Nephron progenitor cell (in vitro differentiated cells): ENCODE measurements at regions not wholly inside any gene's neighbourhood (a gene's known extent, or its start where the extent isn't known, plus 50 kb on each side); places are given as distances from the start of the nearest gene placed in this dataset.
"Not testable (repeated sequence)": the region's sequence is repeated elsewhere in the genome, so short reads cannot be mapped to it uniquely, and the experiment has no call there.

Experiments
- DNase-seq: peaks from one replicate; pipeline ENCODE4 v3.0.0; 2021
- H3K27ac Mint-ChIP-seq: 2 replicates; pipeline ENCODE4 v1.8.0; 2021; ENCODE audit warnings: mild to moderate bottlenecking, moderate library complexity, mixed read lengths
- H3K27me3 Mint-ChIP-seq: 2 replicates; pipeline ENCODE4 v1.8.0; 2021; ENCODE audit warnings: mild to moderate bottlenecking, low read depth, mixed read lengths; ENCODE audit not compliant: poor library complexity
- H3K36me3 Mint-ChIP-seq: 2 replicates; pipeline ENCODE4 v1.8.0; 2021; ENCODE audit warnings: low read depth, mixed read lengths
- H3K4me1 Mint-ChIP-seq: 2 replicates; pipeline ENCODE4 v1.8.0; 2021; ENCODE audit warnings: mixed read lengths
- H3K4me3 Mint-ChIP-seq: 2 replicates; pipeline ENCODE4 v1.8.0; 2021; ENCODE audit warnings: mild to moderate bottlenecking, moderate library complexity, mixed read lengths
- H3K9me3 Mint-ChIP-seq: 2 replicates; pipeline ENCODE4 v1.8.0; 2021; ENCODE audit warnings: mild to moderate bottlenecking, moderate library complexity, mixed read lengths
- CTCF ChIP-seq: fragments of 200-600 bp; sonication (generic); IDR thresholded peaks from 2 replicates; pipeline ENCODE4 v1.5.0; 2021; ENCODE audit warnings: antibody characterized with exemption

DNA sequence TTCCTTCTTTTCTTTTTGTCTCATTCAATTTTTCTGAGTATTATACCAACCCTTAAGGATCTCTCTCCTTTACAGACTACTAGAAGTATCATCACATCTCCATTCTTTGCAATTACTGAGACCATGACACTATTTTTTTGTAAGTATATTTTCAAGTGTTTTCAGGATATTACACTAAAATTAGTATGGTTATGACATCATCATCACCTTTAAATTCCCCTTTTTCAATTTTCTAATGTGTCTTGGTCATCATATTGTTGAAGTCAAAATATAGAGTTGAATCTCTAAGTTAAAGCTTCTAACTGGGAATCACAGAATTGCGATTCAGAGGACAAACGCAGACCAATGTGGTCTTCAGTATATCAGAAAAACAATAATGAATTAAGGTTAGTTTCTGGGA, 1475.1 kb downstream of the OTOL1 start:
- H3K4me1 Mint-ChIP-seq: no peaks in the 10 kb centered on the region
- DNase-seq: no peak
- no peak overlapping the region for H3K27ac Mint-ChIP-seq
- peaks cover 3% of the 10 kb centered on the region for H3K27me3 Mint-ChIP-seq
- no peak for TF ChIP-seq CTCF
- peaks cover 17% of the 10 kb centered on the region for H3K9me3 Mint-ChIP-seq
- H3K36me3 Mint-ChIP-seq: no peaks in the 10 kb centered on the region
- no peak overlapping the region for H3K4me3 Mint-ChIP-seq

DNA sequence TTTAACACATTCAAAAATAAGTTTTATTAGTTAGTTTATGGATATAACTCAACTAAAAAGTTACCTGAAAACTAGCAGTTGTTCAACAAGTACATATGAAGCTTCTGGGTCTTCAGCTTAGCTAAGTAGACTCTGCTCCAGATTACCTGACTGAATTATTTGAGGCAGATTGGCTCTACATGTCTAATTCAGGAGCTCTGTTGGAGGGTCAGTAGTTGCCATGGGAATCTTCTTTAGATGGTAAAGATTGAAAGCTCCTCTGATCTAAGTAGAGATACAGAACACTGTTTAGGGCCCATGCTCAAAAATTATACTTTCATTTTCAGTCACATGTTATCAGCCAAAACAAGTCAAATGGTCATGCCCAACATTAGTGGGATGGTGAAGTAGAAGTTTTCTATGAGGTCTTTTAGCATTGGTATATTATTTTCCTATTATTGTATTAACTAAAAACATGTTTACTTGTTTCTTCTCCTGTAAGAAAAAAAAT, 1476.9 kb downstream of the OTOL1 start:
- no peak for DNase-seq
- H3K27me3 Mint-ChIP-seq: peaks cover 3% of the 10 kb centered on the region
- no peak for TF ChIP-seq CTCF
- H3K4me3 Mint-ChIP-seq: no peak overlapping the region
- H3K4me1 Mint-ChIP-seq: no peaks in the 10 kb centered on the region
- H3K27ac Mint-ChIP-seq: no peak overlapping the region
- no peaks in the 10 kb centered on the region for H3K36me3 Mint-ChIP-seq
- H3K9me3 Mint-ChIP-seq: peaks cover 6% of the 10 kb centered on the region

GRCh38 chr3:162978136-162978535, 1481.5 kb downstream of the OTOL1 start:
- DNase-seq: no peak
- Mint-ChIP-seq H3K4me3 (no peak overlapping the region), H3K9me3 (no peaks in the 10 kb centered on the region)

GRCh38 chr3:162984746-162985145, 1488.1 kb downstream of the OTOL1 start:
- Mint-ChIP-seq H3K4me1 (peaks cover 9% of the 10 kb centered on the region), H3K36me3 (peaks cover 10% of the 10 kb centered on the region), H3K9me3 (peaks cover 17% of the 10 kb centered on the region), H3K27ac (no peak overlapping the region), H3K4me3 (no peak overlapping the region), H3K27me3 (no peaks in the 10 kb centered on the region)
- TF ChIP-seq CTCF: no peak
- no peak for DNase-seq

More at GRCh38 chr3:162978136-162978535, 1481.5 kb downstream of the OTOL1 start:
- no peak for TF ChIP-seq CTCF
- no peak overlapping the region for H3K27ac Mint-ChIP-seq
- no peaks in the 10 kb centered on the region for H3K36me3 Mint-ChIP-seq
- H3K27me3 Mint-ChIP-seq: no peaks in the 10 kb centered on the region
- H3K4me1 Mint-ChIP-seq: no peaks in the 10 kb centered on the region

- H3K4me1 Mint-ChIP-seq, H3K36me3 Mint-ChIP-seq, DNase-seq, H3K4me3 Mint-ChIP-seq, H3K27me3 Mint-ChIP-seq, H3K27ac Mint-ChIP-seq: not testable (repeated sequence)
- peaks cover 17% of the 10 kb centered on the region for H3K9me3 Mint-ChIP-seq
Measured at GRCh38 chr3:162987085-162987794, 1490.6 kb downstream of the OTOL1 start.

GRCh38 chr3:162992741-162993140, 1496.1 kb downstream of the OTOL1 start:
- Mint-ChIP-seq H3K4me1 (no peaks in the 10 kb centered on the region), H3K36me3 (peaks cover 4% of the 10 kb centered on the region), H3K9me3 (peaks cover 30% of the 10 kb centered on the region), H3K27ac (no peak overlapping the region), H3K4me3 (no peak overlapping the region), H3K27me3 (peaks cover 4% of the 10 kb centered on the region)
- no peak for TF ChIP-seq CTCF
- DNase-seq: no peak
